GM18508 (cell line): ENCODE measurements at regions not wholly inside any gene's neighbourhood (a gene's known extent, or its start where the extent isn't known, plus 50 kb on each side); places are given as distances from the start of the nearest gene placed in this dataset.
"Not testable (repeated sequence)": the region's sequence is repeated elsewhere in the genome, so short reads cannot be mapped to it uniquely, and the experiment has no call there.

Source experiments
- ATAC-seq: cut with Tn5 transposase; IDR thresholded peaks from one replicate; pipeline ENCODE4 v1.9.1; 2021; ENCODE audit warnings: moderate number of reproducible peaks; ENCODE audit not compliant: insufficient read depth, unreplicated experiment

GRCh38 chr7:131941291-131941690 lies 384.9 kb upstream of the PODXL start:
- ATAC-seq, result no peak

- ATAC-seq, result no peak
These were observed 384.3 kb upstream of the PODXL start for GRCh38 chr7:131940621-131941165.

- not testable (repeated sequence) for ATAC-seq
These were observed 382.4 kb upstream of the PODXL start for GRCh38 chr7:131938788-131939187.

- ATAC-seq, result no peak
These were observed 381.4 kb upstream of the PODXL start for GRCh38 chr7:131937868-131938267.

GRCh38 chr7:131935180-131935579 lies 378.8 kb upstream of the PODXL start:
- no peak for ATAC-seq

GRCh38 chr7:131934452-131934851 lies 378.0 kb upstream of the PODXL start:
- ATAC-seq, result no peak

GRCh38 chr7:131933751-131934289 lies 377.4 kb upstream of the PODXL start:
- no peak for ATAC-seq

GRCh38 chr7:131933219-131933618 lies 376.8 kb upstream of the PODXL start:
- ATAC-seq, result not testable (repeated sequence)

GRCh38 chr7:131932271-131932670 lies 375.8 kb upstream of the PODXL start:
- ATAC-seq, result no peak

GRCh38 chr7:131931370-131931769 lies 374.9 kb upstream of the PODXL start:
- no peak for ATAC-seq

- ATAC-seq, result no peak
These were observed 373.2 kb upstream of the PODXL start for GRCh38 chr7:131929632-131930031.

GRCh38 chr7:131927770-131928423 lies 371.5 kb upstream of the PODXL start:
- ATAC-seq, result no peak

- ATAC-seq, result no peak
These were observed 369.2 kb upstream of the PODXL start for GRCh38 chr7:131925636-131926035.

GRCh38 chr7:131924857-131925256 lies 368.4 kb upstream of the PODXL start:
- ATAC-seq, result no peak

- not testable (repeated sequence) for ATAC-seq
These were observed 366.5 kb upstream of the PODXL start for GRCh38 chr7:131922948-131923347.

- ATAC-seq, result no peak
These were observed 364.6 kb upstream of the PODXL start for GRCh38 chr7:131921016-131921415.

- no peak for ATAC-seq
These were observed 363.7 kb upstream of the PODXL start for GRCh38 chr7:131919920-131920709.

- no peak for ATAC-seq
These were observed 354.7 kb upstream of the PODXL start for GRCh38 chr7:131911112-131911511.

GRCh38 chr7:131909151-131909768 lies 352.8 kb upstream of the PODXL start:
- ATAC-seq, result no peak

GRCh38 chr7:131908714-131909113 lies 352.3 kb upstream of the PODXL start:
- ATAC-seq, result no peak

- ATAC-seq, result no peak
These were observed 349.1 kb upstream of the PODXL start for GRCh38 chr7:131905471-131905973.
